IPS-20b (cell line): ENCODE measurements at regions not wholly inside any gene's neighbourhood (a gene's known extent, or its start where the extent isn't known, plus 50 kb on each side); places are given as distances from the start of the nearest gene placed in this dataset.

ENCODE experiments used
- H3K27ac ChIP-seq: one replicate; pipeline ENCODE4 v1.5.1; 2013; ENCODE audit warnings: low read length
- H3K27me3 ChIP-seq: 2 replicates; pipeline ENCODE4 v1.6.1; 2013; ENCODE audit warnings: mild to moderate bottlenecking, low read length, inconsistent platforms; ENCODE audit not compliant: insufficient read depth
- H3K36me3 ChIP-seq: 2 replicates; pipeline ENCODE4 v1.6.1; 2013; ENCODE audit warnings: low read depth, mild to moderate bottlenecking, inconsistent platforms, low read length, moderate library complexity; ENCODE audit not compliant: insufficient read depth
- H3K4me1 ChIP-seq: 2 replicates; pipeline ENCODE4 v1.6.1; 2013; ENCODE audit warnings: mild to moderate bottlenecking, control low read depth, inconsistent platforms, low read length, moderate library complexity; ENCODE audit not compliant: insufficient read depth
- H3K4me3 ChIP-seq: 2 replicates; pipeline ENCODE4 v1.5.1; 2013; ENCODE audit warnings: mild to moderate bottlenecking, low read length, inconsistent platforms
- H3K9ac ChIP-seq: 2 replicates; pipeline ENCODE4 v1.6.1; 2013; ENCODE audit warnings: low read depth, mild to moderate bottlenecking, inconsistent platforms, low read length, moderate library complexity
- H3K9me3 ChIP-seq: 2 replicates; pipeline ENCODE4 v1.6.1; 2013; ENCODE audit warnings: mild to moderate bottlenecking, low read depth, low read length, inconsistent platforms; ENCODE audit not compliant: insufficient read depth

- Histone ChIP-seq H3K4me1 (peaks cover 24% of the 10 kb centered on the region), H3K4me3 (no peak overlapping the region), H3K27me3 (no peaks in the 10 kb centered on the region; the same call in 1 of the 2 replicates), H3K36me3 (no peaks in the 10 kb centered on the region), H3K27ac (no peak overlapping the region), H3K9me3 (no peaks in the 10 kb centered on the region), H3K9ac (no peak overlapping the region)
Observed at GRCh38 chr10:131747791-131748190, 153.0 kb upstream of the PPP2R2D start.

DNA sequence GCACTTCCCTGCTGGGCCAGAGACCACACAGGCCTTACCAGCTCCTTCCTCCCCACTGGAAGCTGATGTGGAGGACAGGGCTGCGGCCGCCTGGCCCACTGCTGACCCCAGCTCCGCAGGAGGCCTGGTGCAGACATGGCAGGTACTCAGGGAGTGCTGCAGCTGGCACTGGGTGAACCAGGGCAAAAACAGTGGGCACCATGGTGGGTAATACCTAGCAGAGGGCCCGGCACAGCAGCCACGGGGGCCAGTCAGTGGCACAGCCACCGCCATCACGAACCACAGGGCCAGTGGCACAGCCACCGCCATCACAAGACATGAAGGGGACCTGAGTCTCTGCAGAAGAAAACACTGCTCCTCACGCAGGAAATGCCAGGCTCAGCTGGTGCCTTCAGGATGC, 152.6 kb upstream of the PPP2R2D start:
- Histone ChIP-seq H3K27ac (no peak overlapping the region), H3K36me3 (no peaks in the 10 kb centered on the region), H3K9ac (no peak overlapping the region), H3K27me3 (no peaks in the 10 kb centered on the region; the same call in 1 of the 2 replicates), H3K9me3 (no peaks in the 10 kb centered on the region), H3K4me3 (no peak overlapping the region), H3K4me1 (peaks cover 24% of the 10 kb centered on the region)

GRCh38 chr10:131748831-131749766, 151.7 kb upstream of the PPP2R2D start:
- Histone ChIP-seq H3K9ac (no peak overlapping the region), H3K9me3 (no peaks in the 10 kb centered on the region), H3K36me3 (no peaks in the 10 kb centered on the region), H3K27ac (no peak overlapping the region), H3K4me1 (peaks cover 24% of the 10 kb centered on the region), H3K27me3 (no peaks in the 10 kb centered on the region; the same call in 1 of the 2 replicates), H3K4me3 (no peak overlapping the region)

DNA sequence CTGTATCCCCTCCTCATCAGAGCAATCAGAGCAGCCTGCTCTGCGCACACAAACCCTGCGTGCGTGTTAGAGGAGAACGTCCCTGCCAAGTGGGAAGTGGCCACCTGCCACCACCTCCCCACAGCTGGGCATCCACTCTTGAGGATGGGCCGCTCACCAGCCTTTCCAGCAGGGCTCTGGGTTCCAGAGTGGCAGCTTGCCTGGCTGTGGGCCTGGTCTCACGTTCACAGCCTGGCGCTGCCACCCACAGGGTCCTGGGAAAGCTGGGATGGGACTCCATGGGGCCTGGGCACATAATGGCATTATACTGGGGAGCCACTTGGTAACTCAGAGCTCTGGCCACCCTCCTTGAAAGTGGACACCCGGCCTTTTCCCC, 151.1 kb upstream of the PPP2R2D start:
- H3K27me3 ChIP-seq = no peaks in the 10 kb centered on the region; the same call in 1 of the 2 replicates
- no peak overlapping the region for H3K4me3 ChIP-seq
- no peaks in the 10 kb centered on the region for H3K9me3 ChIP-seq
- H3K27ac ChIP-seq = no peak overlapping the region
- H3K4me1 ChIP-seq = peaks cover 24% of the 10 kb centered on the region
- no peaks in the 10 kb centered on the region for H3K36me3 ChIP-seq
- no peak overlapping the region for H3K9ac ChIP-seq

- Histone ChIP-seq H3K9ac (no peak overlapping the region), H3K36me3 (no peaks in the 10 kb centered on the region), H3K4me1 (peaks cover 24% of the 10 kb centered on the region), H3K9me3 (no peaks in the 10 kb centered on the region), H3K4me3 (no peak overlapping the region), H3K27ac (no peak overlapping the region), H3K27me3 (no peaks in the 10 kb centered on the region; the same call in 1 of the 2 replicates)
Observed at GRCh38 chr10:131750171-131750895, 150.5 kb upstream of the PPP2R2D start.

DNA sequence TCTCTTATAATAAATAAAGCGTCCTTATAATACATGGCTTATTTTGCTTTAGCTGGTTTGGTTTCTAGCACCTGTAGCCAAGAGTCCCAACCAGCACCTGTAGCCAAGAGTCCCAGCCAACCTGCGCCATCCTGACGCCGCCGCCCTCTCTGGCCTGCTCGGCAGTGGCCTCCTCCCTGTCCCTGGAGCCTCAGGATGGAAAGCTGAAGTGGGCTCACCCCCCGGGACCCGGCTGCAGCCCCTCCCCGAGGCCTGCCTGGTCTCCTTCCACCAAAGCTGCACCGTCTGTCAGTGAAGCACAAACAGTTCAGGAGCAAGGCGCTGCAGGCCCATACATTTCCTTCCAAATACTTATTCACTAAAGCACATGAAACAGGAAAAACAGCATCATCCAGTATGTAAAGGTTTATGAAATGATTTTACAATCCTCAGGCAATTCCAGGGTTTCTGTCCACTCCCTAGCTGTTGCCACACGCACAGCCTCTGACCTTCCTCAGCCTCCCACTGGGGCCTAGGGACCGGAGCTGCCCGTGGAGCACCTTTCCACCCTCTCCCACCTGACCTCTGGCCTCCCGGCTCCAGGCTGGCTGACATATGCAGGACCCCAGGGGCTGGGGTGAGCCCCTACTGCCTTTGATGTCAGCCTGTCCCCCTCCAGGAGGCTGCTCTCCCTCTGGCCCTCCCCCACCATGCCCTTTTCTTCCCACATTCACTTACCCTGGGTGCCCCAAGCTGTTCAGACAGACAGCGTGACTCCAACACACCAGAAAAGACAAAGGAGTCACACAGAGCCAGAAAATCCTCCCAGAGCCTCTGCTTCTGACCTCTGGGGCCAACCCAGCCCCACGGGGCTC, 149.6 kb upstream of the PPP2R2D start:
- Histone ChIP-seq H3K36me3 (no peaks in the 10 kb centered on the region), H3K4me1 (peaks cover 24% of the 10 kb centered on the region), H3K9me3 (no peaks in the 10 kb centered on the region), H3K4me3 (no peak overlapping the region), H3K27me3 (no peaks in the 10 kb centered on the region; the same call in 1 of the 2 replicates), H3K27ac (peak overlapping the region; percentile 38), H3K9ac (no peak overlapping the region)

DNA sequence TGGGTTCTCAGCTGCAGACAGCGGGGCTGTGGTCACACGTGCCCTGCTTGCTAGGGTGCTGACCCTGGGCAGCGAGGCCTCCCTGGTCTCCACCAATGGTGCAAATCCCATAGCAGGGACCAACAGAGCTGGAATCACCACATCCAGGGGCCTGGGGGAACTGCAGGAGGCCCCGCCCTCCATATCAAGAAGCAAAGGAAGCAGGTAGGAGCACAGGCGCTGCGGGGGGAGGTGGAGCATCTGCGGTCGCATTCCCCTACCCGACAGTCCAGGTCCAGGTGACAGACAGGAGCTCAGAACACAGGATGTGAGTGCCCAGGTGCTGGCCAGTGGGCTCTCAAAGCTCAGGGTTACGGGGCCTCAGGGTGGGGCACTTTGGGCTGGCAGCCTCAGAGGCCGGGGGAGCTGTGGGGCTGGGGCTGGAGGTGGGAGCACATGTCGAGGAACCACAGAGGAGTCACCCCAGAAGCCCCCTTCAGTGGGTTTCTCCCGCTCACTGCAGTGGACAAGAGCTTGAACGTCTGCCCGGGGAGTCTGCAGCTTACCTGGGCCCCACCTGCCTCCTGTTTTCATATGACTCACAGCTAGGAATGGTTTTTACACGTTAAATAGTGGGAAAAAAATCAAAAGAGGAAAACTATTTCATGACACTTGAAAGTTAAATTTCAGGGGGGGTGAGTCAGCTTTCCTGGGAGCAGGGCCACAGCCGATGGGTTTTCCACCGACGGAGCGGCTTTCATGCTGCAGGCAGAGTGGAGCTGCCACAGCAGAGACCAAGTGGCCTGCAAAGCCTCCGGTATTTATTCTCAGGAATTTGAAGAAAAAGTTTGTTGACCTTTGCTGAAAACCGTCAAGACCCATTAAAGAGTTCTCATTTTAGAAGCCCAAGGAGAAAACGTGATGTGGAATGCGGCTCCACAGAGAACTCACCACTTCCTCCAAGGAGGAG, 148.7 kb upstream of the PPP2R2D start:
- no peaks in the 10 kb centered on the region for H3K36me3 ChIP-seq
- peak overlapping the region; percentile 15; the same call in 1 of the 2 replicates for H3K9ac ChIP-seq
- no peaks in the 10 kb centered on the region for H3K9me3 ChIP-seq
- H3K27me3 ChIP-seq = no peaks in the 10 kb centered on the region; the same call in 1 of the 2 replicates
- no peak overlapping the region for H3K4me3 ChIP-seq
- peaks cover 24% of the 10 kb centered on the region for H3K4me1 ChIP-seq
- H3K27ac ChIP-seq = peak overlapping the region; percentile 38

- H3K27me3 ChIP-seq = no peaks in the 10 kb centered on the region; the same call in 1 of the 2 replicates
- no peak overlapping the region for H3K9ac ChIP-seq
- H3K36me3 ChIP-seq = no peaks in the 10 kb centered on the region
- H3K9me3 ChIP-seq = no peaks in the 10 kb centered on the region
- no peak overlapping the region for H3K27ac ChIP-seq
- no peak overlapping the region for H3K4me3 ChIP-seq
- H3K4me1 ChIP-seq = peaks cover 23% of the 10 kb centered on the region
Observed at GRCh38 chr10:131753336-131753735, 147.5 kb upstream of the PPP2R2D start.

GRCh38 chr10:131755200-131755599, 145.6 kb upstream of the PPP2R2D start:
- Histone ChIP-seq H3K27me3 (no peaks in the 10 kb centered on the region), H3K9me3 (no peaks in the 10 kb centered on the region), H3K4me1 (peaks cover 19% of the 10 kb centered on the region), H3K36me3 (no peaks in the 10 kb centered on the region), H3K4me3 (no peak overlapping the region), H3K9ac (no peak overlapping the region), H3K27ac (no peak overlapping the region)

DNA sequence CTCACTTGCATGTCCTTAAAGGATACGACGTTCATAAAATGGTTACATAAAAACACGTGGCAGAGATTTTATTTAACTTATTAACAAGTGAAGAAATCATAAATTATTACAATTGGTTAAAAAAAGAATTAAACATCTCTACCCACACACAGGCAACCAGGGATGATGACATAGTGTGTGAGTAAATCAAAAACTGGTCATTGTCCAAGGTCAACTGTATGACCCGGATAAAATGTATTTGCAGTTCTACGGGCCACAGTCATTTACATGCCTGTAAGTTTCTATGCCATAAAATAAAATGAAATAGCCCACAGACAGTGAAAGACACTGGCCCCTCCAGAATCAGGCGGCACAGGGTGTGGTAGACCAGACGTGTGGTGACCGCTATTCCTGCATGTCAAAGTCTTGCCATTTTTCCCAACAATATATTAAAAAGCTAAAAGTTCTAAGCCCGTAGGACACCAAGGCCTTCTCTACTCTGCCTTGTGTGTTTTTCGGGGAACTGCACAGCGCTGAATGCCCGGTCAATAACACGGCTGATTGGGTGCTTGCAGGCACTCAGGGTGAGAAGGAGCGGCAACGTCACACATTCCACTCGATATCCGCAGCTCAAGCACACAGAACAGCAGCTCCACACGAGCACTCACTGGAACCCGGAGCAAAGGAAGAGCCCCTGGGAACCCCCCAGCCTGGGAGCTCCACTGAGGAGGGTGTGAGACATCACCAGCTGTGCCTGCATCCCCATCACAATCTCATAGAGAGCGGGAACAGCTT, 143.3 kb upstream of the PPP2R2D start:
- H3K27ac ChIP-seq = no peak overlapping the region
- H3K9ac ChIP-seq = no peak overlapping the region
- no peak overlapping the region for H3K4me3 ChIP-seq
- no peaks in the 10 kb centered on the region for H3K9me3 ChIP-seq
- H3K4me1 ChIP-seq = peaks cover 18% of the 10 kb centered on the region; the same call in 1 of the 2 replicates
- H3K36me3 ChIP-seq = no peaks in the 10 kb centered on the region
- H3K27me3 ChIP-seq = no peaks in the 10 kb centered on the region
